HepG2 (cell line): ENCODE measurements at regions not wholly inside any gene's neighbourhood (a gene's known extent, or its start where the extent isn't known, plus 50 kb on each side); places are given as distances from the start of the nearest gene placed in this dataset.

ENCODE experiments used
- ATAC-seq: fragments of 200-7000 bp; cut with Tn5 transposase; 3 replicates; pipeline ENCODE4 v1.9.1; 2020; ENCODE audit warnings: mild to moderate bottlenecking, moderate library complexity
- BruUV-seq: library from RNA; stranded (reverse); fragments of 400-500 nt; replicated peaks from 2 replicates; lab custom pipeline; 2021; lab: Mats Ljungman, UMichigan
- CTCF ChIA-PET: fragments of 300-600 bp; formaldehyde crosslinking; extraction: SDS; loops from one replicate; lab custom pipeline; 2021; ENCODE audit warnings: low total read pairs, inconsistent platforms, low intra/inter-chr PET ratio; lab: Yijun Ruan, JAX
- POLR2A ChIA-PET: fragments of 350-600 bp; sonication (Branson Sonifier 250); formaldehyde crosslinking; loops from one replicate; lab custom pipeline; 2020; ENCODE audit warnings: antibody characterized with exemption, inconsistent platforms; lab: Yijun Ruan, JAX
- DNase-seq: peaks from one replicate; pipeline ENCODE4 v3.0.0-alpha.2; 2015; ENCODE audit warnings: low spot score
- FAIRE-seq: peaks from 3 replicates; lab custom pipeline; 2011; peaks lifted over from hg19 to GRCh38; lab: Jason Lieb, UNC
- H2AFZ ChIP-seq: one replicate; pipeline ENCODE4 v1.6.1; 2011; ENCODE audit warnings: low read length, inconsistent platforms
- H3K27ac ChIP-seq: fragments of 300-600 bp; 3 replicates; pipeline ENCODE4 v1.8.0; 2011; ENCODE audit warnings: mixed run types, mild to moderate bottlenecking, mixed read lengths, low read length, inconsistent platforms; ENCODE audit not compliant: insufficient read depth; ENCODE audit errors: extremely low read length
- H3K27me3 ChIP-seq, 2 experiments: fragments of 200-600 bp in 1 of 2; 2 replicates in 1 of 2; 3 replicates in 1 of 2; pipeline versions ENCODE4 v1.6.0 to v1.8.0; 2011; ENCODE audit warnings: low read length in 2 of 2, mild to moderate bottlenecking in 2 of 2, moderate library complexity in 2 of 2, inconsistent platforms in 1 of 2; ENCODE audit not compliant: insufficient read depth in 2 of 2, control insufficient read depth in 1 of 2
- H3K36me3 ChIP-seq, 2 experiments: fragments of 200-600 bp in 1 of 2; replicated peaks in 1 of 2; 2 replicates in 1 of 2; 3 replicates in 1 of 2; pipeline versions ENCODE4 v1.5.1 to v1.8.0; 2011; ENCODE audit warnings: low read length in 2 of 2, inconsistent platforms in 1 of 2; ENCODE audit not compliant: insufficient read depth in 2 of 2, control insufficient read depth in 1 of 2
- H3K4me1 ChIP-seq: 2 replicates; pipeline ENCODE4 v1.5.1; 2012; ENCODE audit warnings: low read length, inconsistent platforms; ENCODE audit not compliant: insufficient read depth
- H3K4me2 ChIP-seq: 2 replicates; pipeline ENCODE4 v1.6.0; 2011; ENCODE audit warnings: low read depth, low read length, inconsistent platforms
- H3K4me3 ChIP-seq, 3 experiments: fragments of 200-600 bp in 1 of 3; sonication (generic), shearing (Covaris generic) in 1 of 3; replicated peaks in 1 of 3; 2 replicates each; pipeline ENCODE4 v1.5.1; 2011 to 2016; ENCODE audit warnings: low read length in 3 of 3, inconsistent platforms in 2 of 3, low read depth in 2 of 3, mild to moderate bottlenecking in 2 of 3, control low read depth in 1 of 3, mixed read lengths in 1 of 3; ENCODE audit not compliant: insufficient read depth in 1 of 3
- H3K79me2 ChIP-seq: one replicate; pipeline ENCODE4 v1.6.1; 2011; ENCODE audit warnings: low read length, inconsistent platforms; ENCODE audit not compliant: insufficient read depth
- H3K9ac ChIP-seq: 2 replicates; pipeline ENCODE4 v1.6.0; 2011; ENCODE audit warnings: mild to moderate bottlenecking, low read depth, low read length, inconsistent platforms; ENCODE audit not compliant: insufficient read depth
- H3K9me3 ChIP-seq: 2 replicates; pipeline ENCODE4 v1.5.1; 2012; ENCODE audit warnings: mild to moderate bottlenecking, low read length
- H4K20me1 ChIP-seq: 2 replicates; pipeline ENCODE4 v1.6.0; 2011; ENCODE audit warnings: inconsistent platforms, mild to moderate bottlenecking, low read length, moderate library complexity; ENCODE audit not compliant: insufficient read depth
- NONO ChIP-seq, 2 experiments: fragments of 450-650 bp in 1 of 2; sonication (generic) in 1 of 2; formaldehyde crosslinking in 1 of 2; IDR thresholded peaks in 1 of 2; conservative IDR thresholded peaks in 1 of 2; 2 replicates each; pipeline versions ENCODE4 v1.6.1 to v1.8.0; 2017 to 2022; ENCODE audit warnings: mild to moderate bottlenecking in 1 of 2, missing genetic modification reagents in 1 of 2, moderate library complexity in 1 of 2
- STAG1 ChIP-seq: sonication (generic); formaldehyde crosslinking; IDR thresholded peaks from 2 replicates; pipeline ENCODE4 v1.4.0; 2020; ENCODE audit warnings: missing genetic modification reagents
- TFDP1 ChIP-seq: IDR thresholded peaks from 2 replicates; pipeline ENCODE4 v1.6.1; 2016; ENCODE audit warnings: missing compliant biosample characterization, missing genetic modification reagents, borderline replicate concordance
- TMF1 ChIP-seq: sonication (generic); formaldehyde crosslinking; IDR thresholded peaks from 2 replicates; pipeline ENCODE4 v1.8.1; 2022; ENCODE audit warnings: low read depth, missing genetic modification reagents
- ZNF235 ChIP-seq: sonication (generic); formaldehyde crosslinking; IDR thresholded peaks from 2 replicates; pipeline ENCODE4 v1.8.1; 2023; ENCODE audit warnings: mild to moderate bottlenecking, missing genetic modification reagents, borderline replicate concordance
- ZNF547 ChIP-seq: sonication (generic); formaldehyde crosslinking; IDR thresholded peaks from 2 replicates; pipeline ENCODE4 v1.5.1; 2020; ENCODE audit warnings: mild to moderate bottlenecking, missing genetic modification reagents
- ZNF644 ChIP-seq: IDR thresholded peaks from 2 replicates; pipeline ENCODE4 v1.6.1; 2016; ENCODE audit warnings: low read depth
- ZNF782 ChIP-seq: sonication (generic); formaldehyde crosslinking; IDR thresholded peaks from 2 replicates; pipeline ENCODE4 v1.4.0; 2020; ENCODE audit warnings: missing genetic modification reagents, mild to moderate bottlenecking, borderline replicate concordance
- WGBS: methylation state at CpG from one replicate; pipeline ENCODE4 v1.1.6; 2017; ENCODE audit warnings: low lambda C conversion rate; 5-methylcytosine and 5-hydroxymethylcytosine counted together
- in situ Hi-C: cut with HindIII; loops from 2 replicates; pipeline ENCODE4 v1.10.0; 2017; ENCODE audit warnings: low pct_unique_long_range_greater_than_20kb; ENCODE audit not compliant: extremely low pct_ligation_motif_present
- intact Hi-C: fragments of 100-400 bp; cut with micrococcal nuclease; formaldehyde crosslinking; loops from one replicate; pipeline ENCODE4 v1.10.0; 2022; ENCODE audit not compliant: unreplicated experiment
- TF ChIP-seq, protein P1 (sequence below): sonication (generic); formaldehyde crosslinking; IDR thresholded peaks from 2 replicates; pipeline ENCODE4 v1.9.0; 2021; ENCODE audit warnings: mild to moderate bottlenecking, missing genetic modification reagents

DNA sequence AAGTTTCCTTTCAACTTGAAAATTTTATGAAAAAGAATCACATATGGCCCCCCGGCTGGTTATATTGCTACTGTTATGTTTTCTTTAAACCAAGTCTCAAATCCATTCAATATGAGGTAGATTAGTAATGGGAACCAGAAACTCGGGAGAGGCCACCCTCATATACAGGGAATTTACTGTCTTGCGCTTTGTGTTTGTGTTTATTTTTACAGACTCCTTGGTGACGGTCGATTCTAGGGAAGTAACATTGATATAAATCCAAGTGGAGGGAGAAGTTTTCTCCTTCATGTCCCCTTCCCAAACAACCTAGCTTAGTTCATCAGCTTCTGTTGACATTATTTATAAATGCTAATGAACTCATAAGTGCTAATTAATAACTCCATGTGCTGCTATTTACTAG is 163.5 kb upstream of the LMO4 start:
- Histone ChIP-seq H3K9ac (no peak overlapping the region), H3K4me1 (peaks cover 6% of the 10 kb centered on the region; the same call in 1 of the 2 replicates), H3K36me3 (no peaks in the 10 kb centered on the region), H4K20me1 (no peaks in the 10 kb centered on the region), H3K4me2 (no peak overlapping the region), H3K27ac (no peak overlapping the region), H3K9me3 (no peaks in the 10 kb centered on the region), H2AFZ (no peak overlapping the region), H3K27me3 (peaks cover 1 to 9% of the 10 kb centered on the region in 2 experiments; a peak in 2 of 5 replicates), H3K79me2 (no peaks in the 10 kb centered on the region), H3K4me3 (no peak overlapping the region)
- no peak for FAIRE-seq
- no peak for TF ChIP-seq TFDP1 (CRISPR knock-in tag)
- TF ChIP-seq ZNF235 (CRISPR knock-in tag) = no peak
- no peak for TF ChIP-seq TMF1 (CRISPR knock-in tag)
- TF ChIP-seq ZNF547 (CRISPR knock-in tag) = no peak
- no peak for TF ChIP-seq NONO (IDR thresholded peaks at IDR 0.05)
- no peak for TF ChIP-seq NONO (CRISPR knock-in tag; conservative IDR thresholded peaks at IDR 0.05)
- no peak for TF ChIP-seq ZNF782 (CRISPR knock-in tag)
- 38% methylated on average over 5 of the region's 5 CpGs for WGBS
- in situ Hi-C loops (no loop called here), intact Hi-C loops (no loop called here)
- ChIA-PET CTCF (no interaction called here), POLR2A (no interaction called here)
- no peak for ATAC-seq
- no peak for DNase-seq
- BruUV-seq = no TSS peak

- Histone ChIP-seq H3K4me1 (peaks cover 6% of the 10 kb centered on the region; the same call in 1 of the 2 replicates), H3K4me3 (no peak overlapping the region), H3K27ac (no peak overlapping the region), H3K36me3 (no peaks in the 10 kb centered on the region), H3K27me3 (peaks cover 1 to 16% of the 10 kb centered on the region in 2 experiments; a peak in 2 of 5 replicates), H3K79me2 (no peaks in the 10 kb centered on the region), H3K4me2 (no peak overlapping the region), H4K20me1 (no peaks in the 10 kb centered on the region), H3K9ac (no peak overlapping the region), H2AFZ (no peak overlapping the region), H3K9me3 (no peaks in the 10 kb centered on the region)
- no peak for ATAC-seq
- DNase-seq = no peak
- POLR2A ChIA-PET = no interaction called here
- in situ Hi-C loops = no loop called here
- intact Hi-C loops = no loop called here
- no peak for FAIRE-seq
- BruUV-seq = no TSS peak
- WGBS = 35% methylated on average over 7 of the region's 7 CpGs
- CTCF ChIA-PET = no interaction called here
- no peak for TF ChIP-seq ZNF644 (CRISPR knock-in tag)
- TF ChIP-seq, protein P1, sequence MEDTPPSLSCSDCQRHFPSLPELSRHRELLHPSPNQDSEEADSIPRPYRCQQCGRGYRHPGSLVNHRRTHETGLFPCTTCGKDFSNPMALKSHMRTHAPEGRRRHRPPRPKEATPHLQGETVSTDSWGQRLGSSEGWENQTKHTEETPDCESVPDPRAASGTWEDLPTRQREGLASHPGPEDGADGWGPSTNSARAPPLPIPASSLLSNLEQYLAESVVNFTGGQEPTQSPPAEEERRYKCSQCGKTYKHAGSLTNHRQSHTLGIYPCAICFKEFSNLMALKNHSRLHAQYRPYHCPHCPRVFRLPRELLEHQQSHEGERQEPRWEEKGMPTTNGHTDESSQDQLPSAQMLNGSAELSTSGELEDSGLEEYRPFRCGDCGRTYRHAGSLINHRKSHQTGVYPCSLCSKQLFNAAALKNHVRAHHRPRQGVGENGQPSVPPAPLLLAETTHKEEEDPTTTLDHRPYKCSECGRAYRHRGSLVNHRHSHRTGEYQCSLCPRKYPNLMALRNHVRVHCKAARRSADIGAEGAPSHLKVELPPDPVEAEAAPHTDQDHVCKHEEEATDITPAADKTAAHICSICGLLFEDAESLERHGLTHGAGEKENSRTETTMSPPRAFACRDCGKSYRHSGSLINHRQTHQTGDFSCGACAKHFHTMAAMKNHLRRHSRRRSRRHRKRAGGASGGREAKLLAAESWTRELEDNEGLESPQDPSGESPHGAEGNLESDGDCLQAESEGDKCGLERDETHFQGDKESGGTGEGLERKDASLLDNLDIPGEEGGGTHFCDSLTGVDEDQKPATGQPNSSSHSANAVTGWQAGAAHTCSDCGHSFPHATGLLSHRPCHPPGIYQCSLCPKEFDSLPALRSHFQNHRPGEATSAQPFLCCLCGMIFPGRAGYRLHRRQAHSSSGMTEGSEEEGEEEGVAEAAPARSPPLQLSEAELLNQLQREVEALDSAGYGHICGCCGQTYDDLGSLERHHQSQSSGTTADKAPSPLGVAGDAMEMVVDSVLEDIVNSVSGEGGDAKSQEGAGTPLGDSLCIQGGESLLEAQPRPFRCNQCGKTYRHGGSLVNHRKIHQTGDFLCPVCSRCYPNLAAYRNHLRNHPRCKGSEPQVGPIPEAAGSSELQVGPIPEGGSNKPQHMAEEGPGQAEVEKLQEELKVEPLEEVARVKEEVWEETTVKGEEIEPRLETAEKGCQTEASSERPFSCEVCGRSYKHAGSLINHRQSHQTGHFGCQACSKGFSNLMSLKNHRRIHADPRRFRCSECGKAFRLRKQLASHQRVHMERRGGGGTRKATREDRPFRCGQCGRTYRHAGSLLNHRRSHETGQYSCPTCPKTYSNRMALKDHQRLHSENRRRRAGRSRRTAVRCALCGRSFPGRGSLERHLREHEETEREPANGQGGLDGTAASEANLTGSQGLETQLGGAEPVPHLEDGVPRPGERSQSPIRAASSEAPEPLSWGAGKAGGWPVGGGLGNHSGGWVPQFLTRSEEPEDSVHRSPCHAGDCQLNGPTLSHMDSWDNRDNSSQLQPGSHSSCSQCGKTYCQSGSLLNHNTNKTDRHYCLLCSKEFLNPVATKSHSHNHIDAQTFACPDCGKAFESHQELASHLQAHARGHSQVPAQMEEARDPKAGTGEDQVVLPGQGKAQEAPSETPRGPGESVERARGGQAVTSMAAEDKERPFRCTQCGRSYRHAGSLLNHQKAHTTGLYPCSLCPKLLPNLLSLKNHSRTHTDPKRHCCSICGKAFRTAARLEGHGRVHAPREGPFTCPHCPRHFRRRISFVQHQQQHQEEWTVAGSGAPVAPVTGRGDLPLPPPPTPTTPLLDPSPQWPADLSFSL (CRISPR knock-in tag) = no peak
- TF ChIP-seq ZNF547 (CRISPR knock-in tag) = no peak
- TF ChIP-seq STAG1 (CRISPR knock-in tag) = no peak
Observed at GRCh38 chr1:87167157-87167789, 161.4 kb upstream of the LMO4 start.
